DND-41 (cell line): ENCODE measurements at regions not wholly inside any gene's neighbourhood (a gene's known extent, or its start where the extent isn't known, plus 50 kb on each side); places are given as distances from the start of the nearest gene placed in this dataset.

Experiments used
- ATAC-seq: fragments of 200-7000 bp; cut with Tn5 transposase; 3 replicates; pipeline ENCODE4 v1.9.1; 2021; ENCODE audit warnings: low read depth; ENCODE audit not compliant: insufficient read depth
- DNase-seq: peaks from one replicate; pipeline ENCODE4 v3.0.0-alpha.2; 2020
- H2AFZ ChIP-seq: 2 replicates; pipeline ENCODE4 v1.6.0; 2012; ENCODE audit warnings: low read depth, low read length
- H3K27ac ChIP-seq: 2 replicates; pipeline ENCODE4 v1.5.1; 2012; ENCODE audit warnings: low read length, inconsistent platforms
- H3K27me3 ChIP-seq: fragments of 200-600 bp; sonication (generic); 2 replicates; pipeline ENCODE4 v1.6.0; 2012; ENCODE audit warnings: low read length, mild to moderate bottlenecking, inconsistent platforms; ENCODE audit not compliant: insufficient read depth, poor library complexity
- H3K36me3 ChIP-seq: 2 replicates; pipeline ENCODE4 v1.5.1; 2012; ENCODE audit warnings: low read length, inconsistent platforms; ENCODE audit not compliant: insufficient read depth
- H3K4me1 ChIP-seq: 2 replicates; pipeline ENCODE4 v1.5.1; 2012; ENCODE audit warnings: mild to moderate bottlenecking, low read length; ENCODE audit not compliant: insufficient read depth
- H3K4me2 ChIP-seq: 2 replicates; pipeline ENCODE4 v1.6.0; 2012; ENCODE audit warnings: mild to moderate bottlenecking, moderate library complexity, low read length, inconsistent platforms; ENCODE audit not compliant: insufficient read depth
- H3K4me3 ChIP-seq, 2 experiments: fragments of 200-600 bp in 1 of 2; shearing (Covaris generic) in 1 of 2; 2 replicates each; pipeline ENCODE4 v1.5.1; 2012 to 2016; ENCODE audit warnings: inconsistent platforms in 2 of 2, low read length in 2 of 2, mild to moderate bottlenecking in 2 of 2, low read depth in 1 of 2, moderate library complexity in 1 of 2
- H3K79me2 ChIP-seq: 2 replicates; pipeline ENCODE4 v1.6.0; 2012; ENCODE audit warnings: low read length, inconsistent platforms; ENCODE audit not compliant: insufficient read depth
- H3K9ac ChIP-seq: 2 replicates; pipeline ENCODE4 v1.6.0; 2012; ENCODE audit warnings: low read depth, mild to moderate bottlenecking, inconsistent platforms, low read length, moderate library complexity
- H3K9me3 ChIP-seq: 2 replicates; pipeline ENCODE4 v1.5.1; 2012; ENCODE audit warnings: low read length, moderate library complexity, mild to moderate bottlenecking, inconsistent platforms; ENCODE audit not compliant: insufficient read depth, severe bottlenecking
- H4K20me1 ChIP-seq: 2 replicates; pipeline ENCODE4 v1.6.0; 2012; ENCODE audit warnings: low read length; ENCODE audit not compliant: insufficient read depth
- EZH2 ChIP-seq: IDR thresholded peaks from 3 replicates; pipeline ENCODE4 v1.6.1; 2012; ENCODE audit warnings: borderline replicate concordance, low read depth, mild to moderate bottlenecking, moderate library complexity, low read length, inconsistent platforms; ENCODE audit not compliant: severe bottlenecking
- TF ChIP-seq, protein P1 (sequence below): IDR thresholded peaks from 2 replicates; pipeline ENCODE4 v1.5.1; 2012; ENCODE audit warnings: borderline replicate concordance, low read length, moderate library complexity, mild to moderate bottlenecking; ENCODE audit not compliant: poor library complexity, severe bottlenecking; ENCODE audit errors: extremely low read depth

DNA sequence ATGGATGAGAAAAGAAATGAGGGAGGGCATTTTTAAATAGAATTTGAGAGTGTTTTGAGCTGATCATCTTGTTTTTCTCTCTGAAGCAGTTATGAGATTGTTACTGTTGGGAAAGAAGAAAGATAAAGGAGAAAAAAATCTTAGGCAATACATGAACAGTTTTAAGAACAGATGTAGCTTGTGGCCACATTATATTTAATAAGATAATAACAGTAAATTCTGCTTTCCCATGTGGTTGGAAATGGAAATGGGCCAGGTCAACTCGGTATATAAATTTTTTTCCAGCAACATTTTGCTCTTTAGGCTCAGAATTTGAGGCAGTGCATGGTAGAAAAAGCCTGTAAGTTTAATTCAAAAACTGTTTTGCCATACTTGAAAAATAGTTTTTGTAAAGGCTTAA lies 118.7 kb downstream of the POSTN start:
- TF ChIP-seq, protein P1, sequence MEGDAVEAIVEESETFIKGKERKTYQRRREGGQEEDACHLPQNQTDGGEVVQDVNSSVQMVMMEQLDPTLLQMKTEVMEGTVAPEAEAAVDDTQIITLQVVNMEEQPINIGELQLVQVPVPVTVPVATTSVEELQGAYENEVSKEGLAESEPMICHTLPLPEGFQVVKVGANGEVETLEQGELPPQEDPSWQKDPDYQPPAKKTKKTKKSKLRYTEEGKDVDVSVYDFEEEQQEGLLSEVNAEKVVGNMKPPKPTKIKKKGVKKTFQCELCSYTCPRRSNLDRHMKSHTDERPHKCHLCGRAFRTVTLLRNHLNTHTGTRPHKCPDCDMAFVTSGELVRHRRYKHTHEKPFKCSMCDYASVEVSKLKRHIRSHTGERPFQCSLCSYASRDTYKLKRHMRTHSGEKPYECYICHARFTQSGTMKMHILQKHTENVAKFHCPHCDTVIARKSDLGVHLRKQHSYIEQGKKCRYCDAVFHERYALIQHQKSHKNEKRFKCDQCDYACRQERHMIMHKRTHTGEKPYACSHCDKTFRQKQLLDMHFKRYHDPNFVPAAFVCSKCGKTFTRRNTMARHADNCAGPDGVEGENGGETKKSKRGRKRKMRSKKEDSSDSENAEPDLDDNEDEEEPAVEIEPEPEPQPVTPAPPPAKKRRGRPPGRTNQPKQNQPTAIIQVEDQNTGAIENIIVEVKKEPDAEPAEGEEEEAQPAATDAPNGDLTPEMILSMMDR: no peak
- no peak for TF ChIP-seq EZH2
- no peak for ATAC-seq
- H3K9me3 ChIP-seq: no peaks in the 10 kb centered on the region
- H4K20me1 ChIP-seq: no peaks in the 10 kb centered on the region
- H3K9ac ChIP-seq: no peak overlapping the region
- H2AFZ ChIP-seq: no peak overlapping the region
- H3K79me2 ChIP-seq: no peaks in the 10 kb centered on the region
- no peak overlapping the region for H3K4me3 ChIP-seq
- H3K27me3 ChIP-seq: no peaks in the 10 kb centered on the region
- DNase-seq: no peak
- no peaks in the 10 kb centered on the region for H3K4me1 ChIP-seq
- no peaks in the 10 kb centered on the region for H3K36me3 ChIP-seq
- H3K27ac ChIP-seq: no peak overlapping the region
- H3K4me2 ChIP-seq: no peak overlapping the region

DNA sequence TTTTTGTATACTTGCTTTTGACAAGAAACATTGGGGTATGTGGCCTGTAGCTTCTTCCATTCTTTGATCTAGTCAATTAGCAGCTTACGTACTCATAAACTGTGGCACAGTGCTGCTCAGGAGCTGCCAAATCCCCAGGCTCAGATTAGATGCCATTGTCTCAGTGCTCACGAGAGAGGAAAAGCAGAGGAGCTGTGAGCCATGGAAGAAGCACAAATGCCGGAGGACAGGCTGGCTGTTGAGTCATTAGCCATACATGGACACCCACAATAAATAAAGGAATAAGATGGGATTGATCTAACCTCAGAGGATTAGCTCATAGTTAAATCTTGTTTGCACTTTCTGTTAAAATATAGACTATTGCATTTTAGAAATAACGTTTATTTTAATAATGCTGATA lies 121.7 kb downstream of the POSTN start:
- H4K20me1 ChIP-seq: no peaks in the 10 kb centered on the region
- ATAC-seq (no peak), DNase-seq (no peak)
- H3K27me3 ChIP-seq: no peaks in the 10 kb centered on the region
- H3K79me2 ChIP-seq: no peaks in the 10 kb centered on the region
- TF ChIP-seq, protein P1: no peak
- TF ChIP-seq EZH2: no peak
- no peak overlapping the region for H3K9ac ChIP-seq
- H3K9me3 ChIP-seq: no peaks in the 10 kb centered on the region
- H2AFZ ChIP-seq: no peak overlapping the region
- no peak overlapping the region for H3K4me3 ChIP-seq
- no peaks in the 10 kb centered on the region for H3K36me3 ChIP-seq
- H3K4me2 ChIP-seq: no peak overlapping the region
- H3K27ac ChIP-seq: no peak overlapping the region
- H3K4me1 ChIP-seq: no peaks in the 10 kb centered on the region

DNA sequence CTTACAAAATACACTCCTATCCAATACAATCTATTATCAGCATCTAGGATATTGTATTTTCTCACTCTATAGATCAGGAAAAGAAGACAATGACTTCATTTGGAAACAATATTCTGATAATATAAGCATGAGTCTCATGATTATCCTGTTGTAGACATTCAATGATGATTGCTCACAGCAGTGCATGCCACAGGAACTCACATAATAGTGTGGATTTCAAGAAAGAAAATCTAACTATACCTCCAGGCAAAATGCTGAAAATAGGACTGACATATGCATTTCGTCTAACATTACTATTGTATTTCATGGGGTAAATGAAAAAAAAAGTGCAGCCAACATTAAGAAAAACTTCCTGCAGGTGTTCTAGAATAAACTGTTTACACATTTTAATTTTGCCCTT lies 122.6 kb downstream of the POSTN start:
- Histone ChIP-seq H3K27ac (no peak overlapping the region), H3K79me2 (no peaks in the 10 kb centered on the region), H4K20me1 (no peaks in the 10 kb centered on the region), H3K4me2 (no peak overlapping the region), H3K27me3 (no peaks in the 10 kb centered on the region), H3K9ac (no peak overlapping the region), H3K36me3 (no peaks in the 10 kb centered on the region), H3K4me3 (no peak overlapping the region), H3K4me1 (no peaks in the 10 kb centered on the region), H3K9me3 (no peaks in the 10 kb centered on the region), H2AFZ (no peak overlapping the region)
- DNase-seq: no peak
- no peak for ATAC-seq
- TF ChIP-seq, protein P1: no peak
- no peak for TF ChIP-seq EZH2

DNA sequence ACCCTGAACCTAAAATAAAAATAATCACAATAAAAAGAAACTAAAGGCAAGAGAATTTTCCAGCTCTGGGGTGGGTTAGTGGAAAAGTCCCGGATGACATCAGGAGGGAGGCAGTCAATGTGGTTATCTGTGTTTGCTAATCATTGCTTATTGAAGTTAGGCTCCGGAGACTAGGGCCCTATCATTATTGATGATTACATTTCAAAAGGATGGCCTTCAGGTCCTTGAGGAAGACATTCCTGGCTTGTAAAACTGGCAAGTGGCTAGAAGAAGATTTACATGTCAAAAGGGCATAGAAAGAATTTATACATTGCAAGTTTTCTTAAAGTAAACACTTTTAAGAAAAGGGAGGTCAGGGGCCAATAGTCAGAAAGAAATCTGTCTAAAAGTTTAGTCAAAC lies 123.4 kb downstream of the POSTN start:
- H3K36me3 ChIP-seq: no peaks in the 10 kb centered on the region
- no peaks in the 10 kb centered on the region for H3K4me1 ChIP-seq
- DNase-seq: no peak
- no peaks in the 10 kb centered on the region for H3K9me3 ChIP-seq
- no peak overlapping the region for H3K27ac ChIP-seq
- no peak for ATAC-seq
- no peaks in the 10 kb centered on the region for H3K27me3 ChIP-seq
- no peak overlapping the region for H3K4me2 ChIP-seq
- no peaks in the 10 kb centered on the region for H4K20me1 ChIP-seq
- no peak overlapping the region for H2AFZ ChIP-seq
- H3K4me3 ChIP-seq: no peak overlapping the region
- no peak overlapping the region for H3K9ac ChIP-seq
- TF ChIP-seq, protein P1: no peak
- TF ChIP-seq EZH2: no peak
- no peaks in the 10 kb centered on the region for H3K79me2 ChIP-seq
